ENCODE measurements at regions not wholly inside any gene's neighbourhood (a gene's known extent, or its start where the extent isn't known, plus 50 kb on each side); places are given as distances from the start of the nearest gene placed in this dataset.

DNA sequence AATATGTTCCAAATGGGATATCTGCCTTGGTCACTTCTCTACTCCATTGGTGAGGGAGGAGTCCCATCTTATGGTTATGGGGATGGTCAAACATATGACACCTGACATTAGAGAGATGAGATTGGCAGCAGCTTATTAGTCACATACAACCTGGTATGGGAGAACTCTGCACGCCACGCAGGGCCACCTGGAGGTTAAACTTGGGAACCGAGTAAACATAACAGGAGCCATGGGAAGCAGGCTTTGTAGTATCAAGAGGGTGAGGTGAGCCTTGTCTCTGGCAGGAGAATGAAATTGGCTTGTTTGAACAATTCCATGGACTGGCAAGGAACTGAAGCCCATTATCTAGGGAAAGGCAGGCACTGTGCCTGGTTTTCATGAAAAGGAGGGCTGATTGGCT lies 238.7 kb upstream of the ELAC2 start:
- TF ChIP-seq, protein P1, sequence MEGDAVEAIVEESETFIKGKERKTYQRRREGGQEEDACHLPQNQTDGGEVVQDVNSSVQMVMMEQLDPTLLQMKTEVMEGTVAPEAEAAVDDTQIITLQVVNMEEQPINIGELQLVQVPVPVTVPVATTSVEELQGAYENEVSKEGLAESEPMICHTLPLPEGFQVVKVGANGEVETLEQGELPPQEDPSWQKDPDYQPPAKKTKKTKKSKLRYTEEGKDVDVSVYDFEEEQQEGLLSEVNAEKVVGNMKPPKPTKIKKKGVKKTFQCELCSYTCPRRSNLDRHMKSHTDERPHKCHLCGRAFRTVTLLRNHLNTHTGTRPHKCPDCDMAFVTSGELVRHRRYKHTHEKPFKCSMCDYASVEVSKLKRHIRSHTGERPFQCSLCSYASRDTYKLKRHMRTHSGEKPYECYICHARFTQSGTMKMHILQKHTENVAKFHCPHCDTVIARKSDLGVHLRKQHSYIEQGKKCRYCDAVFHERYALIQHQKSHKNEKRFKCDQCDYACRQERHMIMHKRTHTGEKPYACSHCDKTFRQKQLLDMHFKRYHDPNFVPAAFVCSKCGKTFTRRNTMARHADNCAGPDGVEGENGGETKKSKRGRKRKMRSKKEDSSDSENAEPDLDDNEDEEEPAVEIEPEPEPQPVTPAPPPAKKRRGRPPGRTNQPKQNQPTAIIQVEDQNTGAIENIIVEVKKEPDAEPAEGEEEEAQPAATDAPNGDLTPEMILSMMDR (IDR thresholded peaks at IDR 0.05), result no peak
- no peak for TF ChIP-seq POLR2A (IDR thresholded peaks at IDR 0.05)
